HL-60/S4 treated with phorbol 12-myristate 13-acetate at 8.2 ng/mL for 4 days and 3 days (cell line): ENCODE measurements at regions not wholly inside any gene's neighbourhood (a gene's known extent, or its start where the extent isn't known, plus 50 kb on each side); places are given as distances from the start of the nearest gene placed in this dataset.

Source experiments
- in situ Hi-C: fragments of 300-500 bp; cut with MboI; formaldehyde crosslinking; loops from 2 replicates; pipeline ENCODE4 v1.15.0; 2022; ENCODE audit warnings: low sequenced_read_pairs

- in situ Hi-C loops = no loop called here
Observed at GRCh38 chr16:54687043-54687899, 243.4 kb upstream of the IRX5 start.

GRCh38 chr16:54685682-54686081, 245.0 kb upstream of the IRX5 start:
- in situ Hi-C loops = no loop called here

GRCh38 chr16:54679531-54679930, 251.1 kb upstream of the IRX5 start:
- in situ Hi-C loops = no loop called here

GRCh38 chr16:54677308-54677950, 253.2 kb upstream of the IRX5 start:
- in situ Hi-C loops = no loop called here

- in situ Hi-C loops = no loop called here
Observed at GRCh38 chr16:54673313-54673712, 257.4 kb upstream of the IRX5 start.

DNA sequence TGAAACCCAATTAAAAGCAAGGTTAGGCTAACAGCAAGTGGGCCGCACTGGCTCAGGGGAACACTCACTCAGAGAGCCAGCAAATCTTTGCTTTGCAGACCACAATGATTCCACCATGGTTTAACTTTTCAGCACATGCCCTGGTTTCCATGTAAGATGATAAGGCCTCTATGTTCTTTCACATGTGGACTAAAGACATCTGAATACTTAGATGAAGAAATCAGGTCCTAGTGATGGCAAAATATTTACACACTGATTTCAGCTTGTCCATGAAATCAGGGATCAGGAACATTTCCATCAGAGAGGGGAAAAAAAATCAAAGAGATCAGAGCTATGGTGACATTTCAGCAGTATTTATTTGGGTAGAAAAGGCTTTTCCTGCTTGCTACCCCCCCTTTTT, 258.2 kb upstream of the IRX5 start:
- in situ Hi-C loops = no loop called here

GRCh38 chr16:54657709-54658102, 273.0 kb upstream of the IRX5 start:
- in situ Hi-C loops = no loop called here

DNA sequence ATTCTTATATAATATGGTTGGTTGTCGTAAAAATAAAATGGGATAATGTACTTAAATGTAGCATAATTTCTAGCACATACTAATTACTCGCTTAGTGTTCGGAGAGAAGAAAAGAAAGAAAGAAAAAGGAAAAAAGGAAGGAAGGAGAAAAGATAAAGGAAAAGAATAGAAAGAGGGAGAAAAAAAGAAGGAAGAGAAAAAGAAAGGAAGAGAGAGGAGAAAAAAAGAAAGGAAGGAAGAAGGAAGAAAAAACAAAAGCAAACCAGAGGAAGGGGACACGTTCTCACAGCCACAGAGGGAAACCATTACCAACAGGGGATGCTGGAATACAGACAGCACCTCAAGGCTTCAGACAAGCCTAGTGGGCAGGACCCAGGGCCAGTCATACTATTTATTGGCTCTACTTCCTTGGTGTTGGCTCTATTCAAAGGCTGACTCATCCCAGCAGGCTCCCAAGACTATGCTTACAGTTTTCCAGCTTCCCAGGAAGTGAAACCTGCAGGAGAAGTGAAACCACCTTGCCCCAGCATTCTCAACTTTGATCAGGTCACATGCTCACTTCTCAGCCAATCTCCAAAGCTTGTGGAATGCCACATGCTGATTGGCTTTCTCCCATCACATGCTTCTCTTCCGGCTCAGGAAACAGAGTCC, 273.5 kb upstream of the IRX5 start:
- in situ Hi-C loops = no loop called here

DNA sequence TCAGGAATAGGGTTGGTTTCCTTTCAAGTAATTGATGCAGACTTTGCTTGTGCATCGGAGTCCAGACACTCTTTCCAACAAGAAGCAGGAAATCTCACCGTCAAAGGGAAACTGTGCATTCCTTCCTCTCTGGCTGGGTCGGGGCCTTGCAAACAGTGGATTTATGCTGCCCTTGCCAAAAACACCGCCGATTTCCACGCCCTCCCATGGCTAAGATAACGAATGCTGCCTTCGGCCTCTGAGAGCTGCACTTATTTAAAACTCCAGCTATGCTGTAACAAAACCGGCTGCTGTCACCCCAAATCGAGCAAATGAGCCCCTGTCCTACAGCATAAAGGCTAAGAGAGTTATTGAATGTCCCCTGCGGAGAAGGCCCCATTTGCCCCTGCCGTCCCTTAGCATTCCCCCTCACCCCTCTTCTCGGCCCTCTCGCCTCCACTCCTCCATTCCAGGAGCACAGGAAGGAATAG, 275.5 kb upstream of the IRX5 start:
- in situ Hi-C loops = no loop called here

DNA sequence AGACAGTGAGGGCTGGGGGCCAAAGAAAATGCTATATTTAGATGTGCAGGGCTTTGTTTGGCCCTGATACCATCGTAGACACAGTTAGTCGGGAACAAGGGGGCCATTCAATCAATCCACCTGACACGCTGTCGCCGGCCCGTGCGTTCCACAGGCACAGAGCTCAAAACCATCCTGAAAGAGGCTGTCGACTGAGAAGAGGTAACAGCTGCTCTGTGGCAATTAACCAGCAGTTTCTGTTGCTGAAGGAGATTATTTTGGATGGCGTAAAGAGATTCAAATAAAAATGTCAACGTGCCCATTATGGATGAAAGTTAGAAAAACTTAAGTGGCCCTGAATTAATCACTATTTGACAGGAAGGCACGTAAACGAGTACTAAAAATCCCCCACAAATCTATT, 276.2 kb upstream of the IRX5 start:
- in situ Hi-C loops = no loop called here

- in situ Hi-C loops = no loop called here
Observed at GRCh38 chr16:54652201-54652770, 278.4 kb upstream of the IRX5 start.

- in situ Hi-C loops = no loop called here
Observed at GRCh38 chr16:54651440-54652195, 279.0 kb upstream of the IRX5 start.

- in situ Hi-C loops = no loop called here
Observed at GRCh38 chr16:54649876-54650275, 280.8 kb upstream of the IRX5 start.

GRCh38 chr16:54648575-54648974, 282.1 kb upstream of the IRX5 start:
- in situ Hi-C loops = no loop called here

GRCh38 chr16:54647725-54648221, 282.9 kb upstream of the IRX5 start:
- in situ Hi-C loops = no loop called here

DNA sequence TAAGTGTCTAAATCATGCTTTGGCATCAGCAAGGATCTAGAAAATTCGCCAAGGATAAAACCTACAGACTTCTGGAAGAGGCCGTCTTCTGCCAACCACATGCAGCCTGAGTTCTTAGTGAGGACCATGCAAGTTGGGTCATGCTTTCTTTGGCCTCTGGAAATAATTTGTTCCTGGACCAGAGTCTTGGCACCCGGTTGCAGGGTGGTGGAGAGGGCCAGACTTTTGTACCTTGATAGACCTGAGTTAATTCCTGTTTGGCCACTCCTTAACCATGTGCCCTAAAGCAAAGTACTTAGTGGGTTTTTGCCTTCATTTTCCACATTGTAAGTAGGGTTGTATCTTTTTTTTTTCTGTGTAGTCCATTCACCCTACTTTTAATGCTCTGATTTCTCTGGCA, 283.4 kb upstream of the IRX5 start:
- in situ Hi-C loops = no loop called here

- in situ Hi-C loops = no loop called here
Observed at GRCh38 chr16:54645345-54645744, 285.3 kb upstream of the IRX5 start.

- in situ Hi-C loops = no loop called here
Observed at GRCh38 chr16:54636221-54636793, 294.4 kb upstream of the IRX5 start.

DNA sequence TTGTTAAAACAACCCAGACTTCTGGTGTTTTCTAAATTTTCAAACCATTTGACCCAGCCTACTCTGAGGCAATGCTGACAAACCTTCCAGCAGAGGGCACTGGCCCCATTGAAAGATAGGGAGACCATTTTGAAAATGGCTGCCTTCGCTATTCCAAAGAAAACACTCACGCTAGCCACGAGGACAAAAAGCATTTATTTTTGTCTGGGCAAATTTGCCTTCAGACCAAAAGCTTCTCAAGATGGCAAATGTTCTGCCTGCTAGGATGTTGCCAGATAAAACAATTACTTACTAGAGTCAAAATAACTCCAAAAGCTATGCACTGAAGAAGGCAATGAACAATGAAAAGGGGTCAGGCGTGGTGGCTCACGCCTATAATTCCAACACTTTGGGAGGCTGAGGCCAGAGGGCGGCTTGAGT, 296.7 kb upstream of the IRX5 start:
- in situ Hi-C loops = no loop called here
